Ascending aorta (tissue), 2 donors: ENCODE measurements at regions not wholly inside any gene's neighbourhood (a gene's known extent, or its start where the extent isn't known, plus 50 kb on each side); places are given as distances from the start of the nearest gene placed in this dataset.
"Not testable (repeated sequence)": the region's sequence is repeated elsewhere in the genome, so short reads cannot be mapped to it uniquely, and the experiment has no call there.

Experiments used
- DNase-seq, 2 donors: peaks; one replicate each; pipeline ENCODE4 v3.0.0-alpha.2; 2019; ENCODE audit warnings: low spot score in 2 of 2
- H3K27ac ChIP-seq, 2 donors: fragments of 200-600 bp; sonication (generic); one replicate each; pipeline ENCODE4 v1.5.1; 2016 to 2017; ENCODE audit warnings: mild to moderate bottlenecking in 1 of 2
- H3K27me3 ChIP-seq: fragments of 200-600 bp; sonication (generic); one replicate; pipeline ENCODE4 v1.5.1; 2017
- H3K36me3 ChIP-seq, 2 donors: fragments of 200-600 bp; sonication (generic); one replicate each; pipeline ENCODE4 v1.5.1; 2016
- H3K4me1 ChIP-seq, 2 donors: fragments of 200-600 bp; sonication (generic); one replicate each; pipeline ENCODE4 v1.5.1; 2016 to 2017; ENCODE audit warnings: mild to moderate bottlenecking in 1 of 2
- H3K4me3 ChIP-seq, 2 donors: fragments of 200-600 bp; sonication (generic); one replicate each; pipeline ENCODE4 v1.5.1; 2016 to 2017; ENCODE audit warnings: mild to moderate bottlenecking in 1 of 2
- H3K9me3 ChIP-seq, 2 donors: fragments of 200-600 bp; sonication (generic); one replicate each; pipeline ENCODE4 v1.5.1; 2016
- CTCF ChIP-seq, 3 experiments: fragments of 200-600 bp in 2 of 3; fragments of 450-650 bp in 1 of 3; sonication (generic) in 2 of 3; IDR thresholded peaks; one replicate each; pipeline ENCODE4 v1.5.1; 2016 to 2019; ENCODE audit warnings: antibody characterized with exemption in 3 of 3, mild to moderate bottlenecking in 1 of 3, moderate library complexity in 1 of 3
- intact Hi-C: fragments of 100-400 bp; cut with DNase I; formaldehyde crosslinking; loops from one replicate; pipeline ENCODE4 v1.15.1; 2023

- intact Hi-C loops: no loop called here
- peak in 1 of 3 experiments; percentile 19 for TF ChIP-seq CTCF (IDR thresholded peaks at IDR 0.05)
- Histone ChIP-seq H3K4me3 (no peak overlapping the region), H3K9me3 (no peaks in the 10 kb centered on the region), H3K36me3 (no peaks in the 10 kb centered on the region), H3K4me1 (no peaks in the 10 kb centered on the region), H3K27ac (no peak overlapping the region), H3K27me3 (no peaks in the 10 kb centered on the region)
- DNase-seq: no peak
Observed at GRCh38 chr11:29448246-29448877, 568.5 kb downstream of the KCNA4 start.

GRCh38 chr11:29447821-29448220 is 569.0 kb downstream of the KCNA4 start:
- no peak for TF ChIP-seq CTCF (IDR thresholded peaks at IDR 0.05)
- intact Hi-C loops: no loop called here
- no peaks in the 10 kb centered on the region for H3K9me3 ChIP-seq
- H3K27me3 ChIP-seq: no peaks in the 10 kb centered on the region
- no peaks in the 10 kb centered on the region for H3K4me1 ChIP-seq
- H3K4me3 ChIP-seq: no peak overlapping the region
- DNase-seq: no peak
- no peak overlapping the region for H3K27ac ChIP-seq
- no peaks in the 10 kb centered on the region for H3K36me3 ChIP-seq

GRCh38 chr11:29446132-29446531 is 570.7 kb downstream of the KCNA4 start:
- Histone ChIP-seq H3K27me3 (no peaks in the 10 kb centered on the region), H3K4me3 (no peak overlapping the region), H3K36me3 (no peaks in the 10 kb centered on the region), H3K27ac (no peak overlapping the region), H3K9me3 (no peaks in the 10 kb centered on the region), H3K4me1 (no peaks in the 10 kb centered on the region)
- no peak for TF ChIP-seq CTCF (IDR thresholded peaks at IDR 0.05)
- intact Hi-C loops: no loop called here
- DNase-seq: no peak

- DNase-seq, H3K36me3 ChIP-seq, H3K4me1 ChIP-seq, intact Hi-C loops, H3K27ac ChIP-seq, H3K9me3 ChIP-seq, H3K4me3 ChIP-seq, H3K27me3 ChIP-seq: not testable (repeated sequence)
Observed at GRCh38 chr11:29445191-29445590, 571.6 kb downstream of the KCNA4 start.

- intact Hi-C loops: no loop called here
- no peak for TF ChIP-seq CTCF (IDR thresholded peaks at IDR 0.05)
- Histone ChIP-seq H3K4me1 (no peaks in the 10 kb centered on the region), H3K27ac (no peak overlapping the region), H3K36me3 (no peaks in the 10 kb centered on the region), H3K27me3 (no peaks in the 10 kb centered on the region), H3K9me3 (no peaks in the 10 kb centered on the region), H3K4me3 (no peak overlapping the region)
- DNase-seq: no peak
Observed at GRCh38 chr11:29438815-29439214, 578.0 kb downstream of the KCNA4 start.

GRCh38 chr11:29435421-29435820 is 581.4 kb downstream of the KCNA4 start:
- DNase-seq: no peak
- Histone ChIP-seq H3K36me3 (no peaks in the 10 kb centered on the region), H3K27me3 (no peaks in the 10 kb centered on the region), H3K4me1 (no peaks in the 10 kb centered on the region), H3K27ac (no peak overlapping the region), H3K4me3 (no peak overlapping the region), H3K9me3 (no peaks in the 10 kb centered on the region)
- intact Hi-C loops: no loop called here
- no peak for TF ChIP-seq CTCF (IDR thresholded peaks at IDR 0.05)
